BLaER1 (cell line): ENCODE measurements at regions not wholly inside any gene's neighbourhood (a gene's known extent, or its start where the extent isn't known, plus 50 kb on each side); places are given as distances from the start of the nearest gene placed in this dataset.

Experiments used
- H3K27ac ChIP-seq: shearing (Covaris generic); formaldehyde crosslinking; 2 replicates; pipeline ENCODE4 v1.8.1; 2022
- H3K27me3 ChIP-seq: shearing (Covaris generic); formaldehyde crosslinking; 2 replicates; pipeline ENCODE4 v1.8.1; 2022
- H3K36me3 ChIP-seq: shearing (Covaris generic); formaldehyde crosslinking; 2 replicates; pipeline ENCODE4 v1.8.1; 2022
- H3K4me1 ChIP-seq: shearing (Covaris generic); formaldehyde crosslinking; 2 replicates; pipeline ENCODE4 v1.8.1; 2022
- H3K4me2 ChIP-seq: shearing (Covaris generic); formaldehyde crosslinking; 2 replicates; pipeline ENCODE4 v1.8.1; 2022
- H3K4me3 ChIP-seq: shearing (Covaris generic); formaldehyde crosslinking; 2 replicates; pipeline ENCODE4 v1.8.1; 2022
- H3K9ac ChIP-seq: shearing (Covaris generic); formaldehyde crosslinking; 2 replicates; pipeline ENCODE4 v1.8.1; 2022
- H3K9me3 ChIP-seq: shearing (Covaris generic); formaldehyde crosslinking; 2 replicates; pipeline ENCODE4 v1.8.1; 2022
- H4K20me1 ChIP-seq: shearing (Covaris generic); formaldehyde crosslinking; 2 replicates; pipeline ENCODE4 v1.8.1; 2022
- Cebpa-rat ChIP-seq: shearing (Covaris generic); IDR thresholded peaks from 2 replicates; pipeline ENCODE4 v1.8.1; 2022

- Histone ChIP-seq H3K4me2 (no peak overlapping the region), H3K4me3 (no peak overlapping the region), H3K9me3 (no peaks in the 10 kb centered on the region), H3K4me1 (no peaks in the 10 kb centered on the region), H3K36me3 (no peaks in the 10 kb centered on the region), H3K27me3 (no peaks in the 10 kb centered on the region), H3K9ac (no peak overlapping the region), H3K27ac (no peak overlapping the region), H4K20me1 (no peaks in the 10 kb centered on the region)
- TF ChIP-seq Cebpa-rat = no peak
These were observed 132.7 kb upstream of the CTAGE1 start for GRCh38 chr18:22550366-22550765.

- Histone ChIP-seq H3K27me3 (no peaks in the 10 kb centered on the region), H4K20me1 (no peaks in the 10 kb centered on the region), H3K36me3 (no peaks in the 10 kb centered on the region), H3K4me3 (no peak overlapping the region), H3K4me1 (no peaks in the 10 kb centered on the region), H3K9me3 (no peaks in the 10 kb centered on the region), H3K27ac (no peak overlapping the region), H3K4me2 (no peak overlapping the region), H3K9ac (no peak overlapping the region)
- no peak for TF ChIP-seq Cebpa-rat
These were observed 133.1 kb upstream of the CTAGE1 start for GRCh38 chr18:22550861-22551260.

GRCh38 chr18:22551536-22552151 is 133.9 kb upstream of the CTAGE1 start:
- Histone ChIP-seq H3K4me1 (no peaks in the 10 kb centered on the region), H3K36me3 (no peaks in the 10 kb centered on the region), H3K4me3 (no peak overlapping the region), H4K20me1 (no peaks in the 10 kb centered on the region), H3K27ac (no peak overlapping the region), H3K27me3 (no peaks in the 10 kb centered on the region), H3K9me3 (no peaks in the 10 kb centered on the region), H3K9ac (no peak overlapping the region), H3K4me2 (no peak overlapping the region)
- no peak for TF ChIP-seq Cebpa-rat

GRCh38 chr18:22552254-22552653 is 134.5 kb upstream of the CTAGE1 start:
- Histone ChIP-seq H3K9me3 (no peaks in the 10 kb centered on the region), H3K27ac (no peak overlapping the region), H3K27me3 (no peaks in the 10 kb centered on the region), H3K4me1 (no peaks in the 10 kb centered on the region), H3K36me3 (no peaks in the 10 kb centered on the region), H4K20me1 (no peaks in the 10 kb centered on the region), H3K9ac (no peak overlapping the region), H3K4me3 (no peak overlapping the region), H3K4me2 (no peak overlapping the region)
- no peak for TF ChIP-seq Cebpa-rat

- no peaks in the 10 kb centered on the region for H4K20me1 ChIP-seq
- H3K27ac ChIP-seq = no peak overlapping the region
- H3K4me3 ChIP-seq = no peak overlapping the region
- no peak for TF ChIP-seq Cebpa-rat
- no peaks in the 10 kb centered on the region for H3K9me3 ChIP-seq
- H3K27me3 ChIP-seq = no peaks in the 10 kb centered on the region
- no peaks in the 10 kb centered on the region for H3K4me1 ChIP-seq
- no peak overlapping the region for H3K4me2 ChIP-seq
- H3K9ac ChIP-seq = no peak overlapping the region
- no peaks in the 10 kb centered on the region for H3K36me3 ChIP-seq
These were observed 135.3 kb upstream of the CTAGE1 start for GRCh38 chr18:22552899-22553460.

GRCh38 chr18:22556222-22557167 is 138.8 kb upstream of the CTAGE1 start:
- H3K27me3 ChIP-seq = peaks cover 11% of the 10 kb centered on the region
- H4K20me1 ChIP-seq = no peaks in the 10 kb centered on the region
- no peak overlapping the region for H3K4me2 ChIP-seq
- no peaks in the 10 kb centered on the region for H3K36me3 ChIP-seq
- H3K9ac ChIP-seq = no peak overlapping the region
- no peaks in the 10 kb centered on the region for H3K9me3 ChIP-seq
- no peak for TF ChIP-seq Cebpa-rat
- H3K27ac ChIP-seq = no peak overlapping the region
- H3K4me3 ChIP-seq = no peak overlapping the region
- H3K4me1 ChIP-seq = no peaks in the 10 kb centered on the region

GRCh38 chr18:22557168-22557941 is 139.6 kb upstream of the CTAGE1 start:
- no peak for TF ChIP-seq Cebpa-rat
- no peak overlapping the region for H3K4me2 ChIP-seq
- H3K4me1 ChIP-seq = no peaks in the 10 kb centered on the region
- no peaks in the 10 kb centered on the region for H3K36me3 ChIP-seq
- H3K27ac ChIP-seq = no peak overlapping the region
- no peak overlapping the region for H3K9ac ChIP-seq
- H3K9me3 ChIP-seq = no peaks in the 10 kb centered on the region
- peaks cover 11% of the 10 kb centered on the region for H3K27me3 ChIP-seq
- H3K4me3 ChIP-seq = no peak overlapping the region
- no peaks in the 10 kb centered on the region for H4K20me1 ChIP-seq

- no peaks in the 10 kb centered on the region for H3K4me1 ChIP-seq
- H3K4me2 ChIP-seq = no peak overlapping the region
- TF ChIP-seq Cebpa-rat = no peak
- no peaks in the 10 kb centered on the region for H4K20me1 ChIP-seq
- H3K4me3 ChIP-seq = no peak overlapping the region
- H3K36me3 ChIP-seq = no peaks in the 10 kb centered on the region
- H3K27ac ChIP-seq = no peak overlapping the region
- no peaks in the 10 kb centered on the region for H3K9me3 ChIP-seq
- no peak overlapping the region for H3K9ac ChIP-seq
- H3K27me3 ChIP-seq = peaks cover 11% of the 10 kb centered on the region
These were observed 141.2 kb upstream of the CTAGE1 start for GRCh38 chr18:22558945-22559385.

- Histone ChIP-seq H3K36me3 (no peaks in the 10 kb centered on the region), H3K27ac (no peak overlapping the region), H3K4me1 (no peaks in the 10 kb centered on the region), H3K9ac (no peak overlapping the region), H3K27me3 (peaks cover 11% of the 10 kb centered on the region), H3K4me2 (no peak overlapping the region), H4K20me1 (no peaks in the 10 kb centered on the region), H3K4me3 (no peak overlapping the region), H3K9me3 (no peaks in the 10 kb centered on the region)
- no peak for TF ChIP-seq Cebpa-rat
These were observed 141.9 kb upstream of the CTAGE1 start for GRCh38 chr18:22559414-22560274.
